SK-N-SH (cell line): ENCODE measurements at regions not wholly inside any gene's neighbourhood (a gene's known extent, or its start where the extent isn't known, plus 50 kb on each side); places are given as distances from the start of the nearest gene placed in this dataset.

Source experiments
- RCOR1 ChIP-seq: fragments of 150-350 bp; IDR thresholded peaks from 2 replicates; pipeline ENCODE4 v1.6.1; 2017; ENCODE audit warnings: antibody characterized with exemption, low read length
- REST ChIP-seq: IDR thresholded peaks from 2 replicates; pipeline ENCODE4 v1.6.1; 2012; ENCODE audit warnings: mild to moderate bottlenecking, low read depth, low read length, moderate library complexity
- TF ChIP-seq, protein P1 (sequence below): IDR thresholded peaks from 2 replicates; pipeline ENCODE4; 2012
- TF ChIP-seq, protein P2 (sequence below): IDR thresholded peaks from 2 replicates; pipeline ENCODE4 v1.4.0; 2012; ENCODE audit warnings: low read depth, borderline replicate concordance
- TF ChIP-seq, protein P3 (sequence below): fragments of 200-600 bp; sonication (generic); IDR thresholded peaks from 2 replicates; pipeline ENCODE4 v1.6.1; 2017; ENCODE audit warnings: antibody characterized with exemption, mild to moderate bottlenecking, moderate library complexity

- TF ChIP-seq, protein P1, sequence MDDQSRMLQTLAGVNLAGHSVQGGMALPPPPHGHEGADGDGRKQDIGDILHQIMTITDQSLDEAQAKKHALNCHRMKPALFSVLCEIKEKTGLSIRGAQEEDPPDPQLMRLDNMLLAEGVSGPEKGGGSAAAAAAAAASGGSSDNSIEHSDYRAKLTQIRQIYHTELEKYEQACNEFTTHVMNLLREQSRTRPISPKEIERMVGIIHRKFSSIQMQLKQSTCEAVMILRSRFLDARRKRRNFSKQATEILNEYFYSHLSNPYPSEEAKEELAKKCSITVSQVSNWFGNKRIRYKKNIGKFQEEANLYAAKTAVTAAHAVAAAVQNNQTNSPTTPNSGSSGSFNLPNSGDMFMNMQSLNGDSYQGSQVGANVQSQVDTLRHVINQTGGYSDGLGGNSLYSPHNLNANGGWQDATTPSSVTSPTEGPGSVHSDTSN, result no peak
- TF ChIP-seq REST, result no peak
- TF ChIP-seq, protein P2, sequence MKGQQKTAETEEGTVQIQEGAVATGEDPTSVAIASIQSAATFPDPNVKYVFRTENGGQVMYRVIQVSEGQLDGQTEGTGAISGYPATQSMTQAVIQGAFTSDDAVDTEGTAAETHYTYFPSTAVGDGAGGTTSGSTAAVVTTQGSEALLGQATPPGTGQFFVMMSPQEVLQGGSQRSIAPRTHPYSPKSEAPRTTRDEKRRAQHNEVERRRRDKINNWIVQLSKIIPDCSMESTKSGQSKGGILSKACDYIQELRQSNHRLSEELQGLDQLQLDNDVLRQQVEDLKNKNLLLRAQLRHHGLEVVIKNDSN, result no peak
- TF ChIP-seq, protein P3, sequence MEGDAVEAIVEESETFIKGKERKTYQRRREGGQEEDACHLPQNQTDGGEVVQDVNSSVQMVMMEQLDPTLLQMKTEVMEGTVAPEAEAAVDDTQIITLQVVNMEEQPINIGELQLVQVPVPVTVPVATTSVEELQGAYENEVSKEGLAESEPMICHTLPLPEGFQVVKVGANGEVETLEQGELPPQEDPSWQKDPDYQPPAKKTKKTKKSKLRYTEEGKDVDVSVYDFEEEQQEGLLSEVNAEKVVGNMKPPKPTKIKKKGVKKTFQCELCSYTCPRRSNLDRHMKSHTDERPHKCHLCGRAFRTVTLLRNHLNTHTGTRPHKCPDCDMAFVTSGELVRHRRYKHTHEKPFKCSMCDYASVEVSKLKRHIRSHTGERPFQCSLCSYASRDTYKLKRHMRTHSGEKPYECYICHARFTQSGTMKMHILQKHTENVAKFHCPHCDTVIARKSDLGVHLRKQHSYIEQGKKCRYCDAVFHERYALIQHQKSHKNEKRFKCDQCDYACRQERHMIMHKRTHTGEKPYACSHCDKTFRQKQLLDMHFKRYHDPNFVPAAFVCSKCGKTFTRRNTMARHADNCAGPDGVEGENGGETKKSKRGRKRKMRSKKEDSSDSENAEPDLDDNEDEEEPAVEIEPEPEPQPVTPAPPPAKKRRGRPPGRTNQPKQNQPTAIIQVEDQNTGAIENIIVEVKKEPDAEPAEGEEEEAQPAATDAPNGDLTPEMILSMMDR, result no peak
- TF ChIP-seq RCOR1, result no peak
Observed at GRCh38 chr4:56742080-56742871, 61.2 kb upstream of the HOPX start.
